ENCODE measurements at regions not wholly inside any gene's neighbourhood (a gene's known extent, or its start where the extent isn't known, plus 50 kb on each side); places are given as distances from the start of the nearest gene placed in this dataset.

GRCh38 chr4:136012220-136012619 lies 1520.1 kb downstream of the PCDH18 start:
- intact Hi-C loops (cut with micrococcal nuclease; ENCODE audit: unreplicated experiment), result no loop called here
- no peak for DNase-seq (ENCODE audit: low read depth, low spot score)
- in situ Hi-C loops (cut with HindIII; ENCODE audit: low pct_unique_long_range_greater_than_20kb, low sequenced_read_pairs), result no loop called here
- no peak overlapping the region for H3K4me3 ChIP-seq (ENCODE audit: low read depth in 2 of 2, low read length in 2 of 2)
- H3K27ac ChIP-seq (ENCODE audit: low read length), result no peak overlapping the region
- no peaks in the 10 kb centered on the region for H3K27me3 ChIP-seq (ENCODE audit: control insufficient read depth, insufficient read depth, low read length)
- no peaks in the 10 kb centered on the region for H3K4me1 ChIP-seq (ENCODE audit: control insufficient read depth, insufficient read depth, low read length)
- BruUV-seq (replicated peaks), result no TSS peak
- no peaks in the 10 kb centered on the region for H3K36me3 ChIP-seq (ENCODE audit: control insufficient read depth, insufficient read depth, low read length)
- H3K9me3 ChIP-seq (ENCODE audit: control insufficient read depth, insufficient read depth, low read depth, low read length), result no peaks in the 10 kb centered on the region
- no peak for ATAC-seq
- CTCF ChIA-PET, result no interaction called here
- no peak for TF ChIP-seq POLR2AphosphoS5 (IDR thresholded peaks at IDR 0.05; ENCODE audit: low read depth, low read length)
- TF ChIP-seq REST (IDR thresholded peaks at IDR 0.05; ENCODE audit: insufficient read depth in 1 of 2, low read depth in 2 of 2, low read length in 1 of 2), result no peak
- no peak for TF ChIP-seq TCF7L2 (IDR thresholded peaks at IDR 0.05; ENCODE audit: low read depth, low read length)
- TF ChIP-seq SIN3A (IDR thresholded peaks at IDR 0.05; ENCODE audit: borderline replicate concordance, insufficient read depth, low read depth, low read length), result no peak
- no peak for TF ChIP-seq CTCF (IDR thresholded peaks at IDR 0.05)
- POLR2A ChIA-PET, result no interaction called here

- in situ Hi-C loops (cut with HindIII; ENCODE audit: low pct_unique_long_range_greater_than_20kb, low sequenced_read_pairs) (no loop called here), intact Hi-C loops (cut with micrococcal nuclease; ENCODE audit: unreplicated experiment) (no loop called here)
- H3K9me3 ChIP-seq (ENCODE audit: control insufficient read depth, insufficient read depth, low read depth, low read length), result no peaks in the 10 kb centered on the region
- ChIA-PET POLR2A (no interaction called here), CTCF (no interaction called here)
- H3K36me3 ChIP-seq (ENCODE audit: control insufficient read depth, insufficient read depth, low read length), result no peaks in the 10 kb centered on the region
- ATAC-seq, result no peak
- H3K27ac ChIP-seq (ENCODE audit: low read length), result no peak overlapping the region
- no peak overlapping the region for H3K4me3 ChIP-seq (ENCODE audit: low read depth in 2 of 2, low read length in 2 of 2)
- no peaks in the 10 kb centered on the region for H3K4me1 ChIP-seq (ENCODE audit: control insufficient read depth, insufficient read depth, low read length)
- DNase-seq (ENCODE audit: low read depth, low spot score), result no peak
- TF ChIP-seq POLR2AphosphoS5 (IDR thresholded peaks at IDR 0.05; ENCODE audit: low read depth, low read length) (no peak), SIN3A (IDR thresholded peaks at IDR 0.05; ENCODE audit: borderline replicate concordance, insufficient read depth, low read depth, low read length) (no peak), CTCF (IDR thresholded peaks at IDR 0.05) (no peak), REST (IDR thresholded peaks at IDR 0.05; ENCODE audit: insufficient read depth in 1 of 2, low read depth in 2 of 2, low read length in 1 of 2) (no peak), TCF7L2 (IDR thresholded peaks at IDR 0.05; ENCODE audit: low read depth, low read length) (no peak)
- no TSS peak for BruUV-seq (replicated peaks)
- no peaks in the 10 kb centered on the region for H3K27me3 ChIP-seq (ENCODE audit: control insufficient read depth, insufficient read depth, low read length)
Measured at GRCh38 chr4:136009258-136009832, 1522.9 kb downstream of the PCDH18 start.

Measured in Panc1 (cell line).